OCI-LY1 (cell line): ENCODE measurements at regions not wholly inside any gene's neighbourhood (a gene's known extent, or its start where the extent isn't known, plus 50 kb on each side); places are given as distances from the start of the nearest gene placed in this dataset.
"Not testable (repeated sequence)": the region's sequence is repeated elsewhere in the genome, so short reads cannot be mapped to it uniquely, and the experiment has no call there.

Experiments used
- EZH2 ChIP-seq: fragments of 200-600 bp; sonication (generic), shearing (Covaris generic); IDR thresholded peaks from 2 replicates; pipeline ENCODE4 v1.8.0; 2017; ENCODE audit warnings: borderline replicate concordance, mixed run types, mild to moderate bottlenecking, antibody characterized with exemption, low read length, moderate library complexity, mixed read lengths
- TF ChIP-seq, protein P1 (sequence below): fragments of 200-600 bp; sonication (generic), shearing (Covaris generic); IDR thresholded peaks from 2 replicates; pipeline ENCODE4 v1.5.1; 2017; ENCODE audit warnings: mild to moderate bottlenecking, antibody characterized with exemption, low read length, moderate library complexity, mixed read lengths

DNA sequence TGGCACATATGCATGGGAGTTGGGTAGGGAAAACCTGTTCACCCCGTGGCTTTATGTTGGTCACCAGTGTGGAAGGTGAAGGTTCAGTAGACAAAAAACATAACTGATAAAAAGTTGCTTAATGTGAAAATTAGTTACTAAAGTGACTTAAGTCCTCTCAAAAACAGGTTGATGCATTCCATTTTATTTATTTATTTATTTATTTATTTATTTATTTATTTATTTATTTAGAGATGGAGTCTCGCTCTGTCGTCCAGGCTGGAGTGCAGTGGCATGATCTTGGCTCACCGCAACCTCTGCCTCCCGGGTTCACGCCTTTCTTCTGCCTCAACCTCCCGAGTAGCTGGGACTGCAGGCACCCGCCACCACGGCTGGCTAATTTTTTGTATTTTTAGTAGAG is 541.0 kb downstream of the DCDC2C start:
- TF ChIP-seq, protein P1, sequence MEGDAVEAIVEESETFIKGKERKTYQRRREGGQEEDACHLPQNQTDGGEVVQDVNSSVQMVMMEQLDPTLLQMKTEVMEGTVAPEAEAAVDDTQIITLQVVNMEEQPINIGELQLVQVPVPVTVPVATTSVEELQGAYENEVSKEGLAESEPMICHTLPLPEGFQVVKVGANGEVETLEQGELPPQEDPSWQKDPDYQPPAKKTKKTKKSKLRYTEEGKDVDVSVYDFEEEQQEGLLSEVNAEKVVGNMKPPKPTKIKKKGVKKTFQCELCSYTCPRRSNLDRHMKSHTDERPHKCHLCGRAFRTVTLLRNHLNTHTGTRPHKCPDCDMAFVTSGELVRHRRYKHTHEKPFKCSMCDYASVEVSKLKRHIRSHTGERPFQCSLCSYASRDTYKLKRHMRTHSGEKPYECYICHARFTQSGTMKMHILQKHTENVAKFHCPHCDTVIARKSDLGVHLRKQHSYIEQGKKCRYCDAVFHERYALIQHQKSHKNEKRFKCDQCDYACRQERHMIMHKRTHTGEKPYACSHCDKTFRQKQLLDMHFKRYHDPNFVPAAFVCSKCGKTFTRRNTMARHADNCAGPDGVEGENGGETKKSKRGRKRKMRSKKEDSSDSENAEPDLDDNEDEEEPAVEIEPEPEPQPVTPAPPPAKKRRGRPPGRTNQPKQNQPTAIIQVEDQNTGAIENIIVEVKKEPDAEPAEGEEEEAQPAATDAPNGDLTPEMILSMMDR, result not testable (repeated sequence)
- not testable (repeated sequence) for TF ChIP-seq EZH2
